Loucy (cell line): ENCODE measurements at regions not wholly inside any gene's neighbourhood (a gene's known extent, or its start where the extent isn't known, plus 50 kb on each side); places are given as distances from the start of the nearest gene placed in this dataset.

ENCODE experiments used
- H2AFZ ChIP-seq: fragments of 200-600 bp; sonication (generic); 2 replicates; pipeline ENCODE4 v1.6.0; 2016; ENCODE audit warnings: antibody characterized with exemption, mild to moderate bottlenecking, low read length, moderate library complexity
- H3F3A ChIP-seq: fragments of 200-600 bp; 2 replicates; pipeline ENCODE4 v1.6.0; 2016; ENCODE audit warnings: antibody characterized with exemption, low read depth, mild to moderate bottlenecking
- H3K27me3 ChIP-seq: fragments of 200-600 bp; sonication (generic); 2 replicates; pipeline ENCODE4 v1.6.1; 2014; ENCODE audit warnings: low read length, mild to moderate bottlenecking; ENCODE audit not compliant: insufficient read depth, poor library complexity, severe bottlenecking
- H3K36me3 ChIP-seq: fragments of 200-600 bp; sonication (generic); 2 replicates; pipeline ENCODE4 v1.6.1; 2016; ENCODE audit warnings: low read length; ENCODE audit not compliant: insufficient read depth
- H3K4me1 ChIP-seq: fragments of 200-600 bp; sonication (generic); 2 replicates; pipeline ENCODE4 v1.5.1; 2014; ENCODE audit warnings: low read length, mild to moderate bottlenecking; ENCODE audit not compliant: insufficient read depth, poor library complexity, severe bottlenecking
- H3K4me2 ChIP-seq: fragments of 200-600 bp; sonication (generic); 2 replicates; pipeline ENCODE4 v1.6.0; 2014; ENCODE audit warnings: antibody characterized with exemption, low read length, low read depth, mild to moderate bottlenecking; ENCODE audit not compliant: poor library complexity, severe bottlenecking
- H3K4me3 ChIP-seq: fragments of 200-600 bp; sonication (generic); 2 replicates; pipeline ENCODE4 v1.5.1; 2014; ENCODE audit warnings: low read length, mild to moderate bottlenecking, mixed read lengths; ENCODE audit not compliant: poor library complexity, severe bottlenecking
- H3K79me2 ChIP-seq: fragments of 200-600 bp; sonication (generic); 2 replicates; pipeline ENCODE4 v1.6.1; 2014; ENCODE audit warnings: low read length; ENCODE audit not compliant: insufficient read depth
- H3K9ac ChIP-seq: fragments of 200-600 bp; sonication (generic); 2 replicates; pipeline ENCODE4 v1.6.0; 2014; ENCODE audit warnings: mild to moderate bottlenecking, low read depth, low read length, moderate library complexity; ENCODE audit not compliant: poor library complexity, severe bottlenecking
- H3K9me2 ChIP-seq: fragments of 200-600 bp; sonication (generic); replicated peaks from 2 replicates; pipeline ENCODE4 v1.6.1; 2016; ENCODE audit warnings: low read depth, low read length, mixed read lengths
- H3K9me3 ChIP-seq: fragments of 200-600 bp; sonication (generic); 2 replicates; pipeline ENCODE4 v1.6.1; 2014; ENCODE audit warnings: mild to moderate bottlenecking, antibody characterized with exemption, low read length, low read depth; ENCODE audit not compliant: insufficient read depth
- H4K20me1 ChIP-seq: fragments of 200-600 bp; sonication (generic); 2 replicates; pipeline ENCODE4 v1.6.0; 2014; ENCODE audit warnings: antibody characterized with exemption, low read length, mild to moderate bottlenecking; ENCODE audit not compliant: insufficient read depth, poor library complexity, severe bottlenecking
- CTCF ChIP-seq: fragments of 200-600 bp; sonication (generic); conservative IDR thresholded peaks from 2 replicates; pipeline ENCODE4 v1.5.1; 2014; ENCODE audit warnings: mild to moderate bottlenecking, antibody characterized with exemption, low read length
- EZH2phosphoT487 ChIP-seq: fragments of 200-600 bp; IDR thresholded peaks from 2 replicates; pipeline ENCODE4 v1.6.1; 2018; ENCODE audit warnings: antibody characterized with exemption, mild to moderate bottlenecking, moderate library complexity, borderline replicate concordance

- Histone ChIP-seq H3K36me3 (no peaks in the 10 kb centered on the region), H3K9ac (no peak overlapping the region), H3K4me2 (no peak overlapping the region), H4K20me1 (no peaks in the 10 kb centered on the region), H3K27me3 (no peaks in the 10 kb centered on the region), H3K9me2 (no peaks in the 10 kb centered on the region), H3K9me3 (no peaks in the 10 kb centered on the region), H3K79me2 (no peaks in the 10 kb centered on the region), H3F3A (no peaks in the 10 kb centered on the region), H3K4me3 (no peak overlapping the region), H2AFZ (no peak overlapping the region), H3K4me1 (no peaks in the 10 kb centered on the region)
- TF ChIP-seq EZH2phosphoT487 (no peak), CTCF (no peak)
These were observed 91.5 kb upstream of the NCOR2 start for GRCh38 chr12:124658806-124659402.

- H3F3A ChIP-seq = no peaks in the 10 kb centered on the region
- no peaks in the 10 kb centered on the region for H3K9me2 ChIP-seq
- TF ChIP-seq EZH2phosphoT487 = no peak
- no peak for TF ChIP-seq CTCF
- no peak overlapping the region for H2AFZ ChIP-seq
- no peaks in the 10 kb centered on the region for H3K9me3 ChIP-seq
- H3K9ac ChIP-seq = no peak overlapping the region
- H3K79me2 ChIP-seq = no peaks in the 10 kb centered on the region
- no peaks in the 10 kb centered on the region for H4K20me1 ChIP-seq
- no peaks in the 10 kb centered on the region for H3K36me3 ChIP-seq
- no peaks in the 10 kb centered on the region for H3K4me1 ChIP-seq
- no peak overlapping the region for H3K4me2 ChIP-seq
- no peak overlapping the region for H3K4me3 ChIP-seq
- H3K27me3 ChIP-seq = no peaks in the 10 kb centered on the region
These were observed 90.9 kb upstream of the NCOR2 start for GRCh38 chr12:124658302-124658701.

- Histone ChIP-seq H2AFZ (no peak overlapping the region), H3K79me2 (no peaks in the 10 kb centered on the region), H3K9me2 (no peaks in the 10 kb centered on the region), H3K4me3 (no peak overlapping the region), H3K4me1 (no peaks in the 10 kb centered on the region), H3F3A (no peaks in the 10 kb centered on the region), H3K9ac (no peak overlapping the region), H3K36me3 (no peaks in the 10 kb centered on the region), H3K9me3 (no peaks in the 10 kb centered on the region), H3K4me2 (no peak overlapping the region), H3K27me3 (no peaks in the 10 kb centered on the region), H4K20me1 (no peaks in the 10 kb centered on the region)
- no peak for TF ChIP-seq EZH2phosphoT487
- no peak for TF ChIP-seq CTCF
These were observed 89.6 kb upstream of the NCOR2 start for GRCh38 chr12:124656947-124657434.
